GM12891 (cell line): ENCODE measurements at regions not wholly inside any gene's neighbourhood (a gene's known extent, or its start where the extent isn't known, plus 50 kb on each side); places are given as distances from the start of the nearest gene placed in this dataset.

ENCODE experiments used
- DNase-seq: peaks from one replicate; pipeline ENCODE4 v3.0.0; 2011; ENCODE audit warnings: low spot score; ENCODE audit not compliant: insufficient read length
- FAIRE-seq: peaks from 2 replicates; lab custom pipeline; 2011; peaks lifted over from hg19 to GRCh38; lab: Jason Lieb, UNC
- PAX5 ChIP-seq: IDR thresholded peaks from 2 replicates; pipeline ENCODE4 v1.6.1; 2011; ENCODE audit warnings: low read length, moderate library complexity, mild to moderate bottlenecking; ENCODE audit not compliant: insufficient read depth, severe bottlenecking
- POLR2A ChIP-seq: IDR thresholded peaks from 2 replicates; pipeline ENCODE4 v1.6.1; 2011; ENCODE audit warnings: low read depth, low read length, control low read depth
- POLR2AphosphoS5 ChIP-seq: IDR thresholded peaks from 2 replicates; pipeline ENCODE4 v1.6.1; 2011; ENCODE audit warnings: low read depth, low read length, control low read depth
- POU2F2 ChIP-seq: IDR thresholded peaks from 2 replicates; pipeline ENCODE4 v1.6.1; 2011; ENCODE audit warnings: low read depth, mild to moderate bottlenecking, control low read depth, low read length, moderate library complexity
- SPI1 ChIP-seq: IDR thresholded peaks from 2 replicates; pipeline ENCODE4 v1.6.1; 2011; ENCODE audit warnings: low read depth, low read length, control low read depth
- TAF1 ChIP-seq: IDR thresholded peaks from 2 replicates; pipeline ENCODE4 v1.6.1; 2011; ENCODE audit warnings: low read depth, low read length, control low read depth

- FAIRE-seq: no peak
- DNase-seq: no peak
- TF ChIP-seq SPI1 (no peak), POLR2AphosphoS5 (no peak), TAF1 (no peak), POU2F2 (no peak), POLR2A (no peak), PAX5 (no peak)
These were observed 64.5 kb upstream of the EPCAM start for GRCh38 chr2:47304654-47305053.

GRCh38 chr2:47303341-47304148 lies 65.6 kb upstream of the EPCAM start:
- no peak for TF ChIP-seq POLR2A
- TF ChIP-seq PAX5: no peak
- TF ChIP-seq TAF1: no peak
- TF ChIP-seq POLR2AphosphoS5: no peak
- no peak for TF ChIP-seq POU2F2
- no peak for TF ChIP-seq SPI1
- DNase-seq: no peak
- FAIRE-seq: no peak

DNA sequence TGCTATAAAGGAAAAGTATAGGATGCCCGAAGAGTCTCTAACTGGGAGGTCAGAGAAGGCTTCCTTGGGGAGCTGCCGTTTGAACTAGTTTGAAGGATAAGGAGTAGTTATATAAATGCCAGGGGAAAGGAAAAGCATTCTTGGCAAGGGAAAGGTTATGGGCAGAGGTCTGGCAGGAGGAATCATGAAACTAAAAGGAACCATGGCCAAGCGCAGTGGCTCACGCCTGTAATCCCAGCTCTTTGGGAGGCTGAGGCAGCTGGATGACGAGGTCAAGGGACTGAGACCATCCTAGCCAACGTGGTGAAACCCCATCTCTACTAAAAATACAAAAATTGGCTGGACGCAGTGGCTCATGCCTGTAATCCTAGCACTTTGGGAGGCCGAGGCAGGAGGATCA lies 66.8 kb upstream of the EPCAM start:
- TF ChIP-seq POLR2AphosphoS5 (no peak), POLR2A (no peak), TAF1 (no peak), PAX5 (no peak), POU2F2 (no peak), SPI1 (no peak)
- DNase-seq: no peak
- no peak for FAIRE-seq

GRCh38 chr2:47301731-47302130 lies 67.4 kb upstream of the EPCAM start:
- no peak for TF ChIP-seq POLR2A
- TF ChIP-seq PAX5: no peak
- FAIRE-seq (no peak), DNase-seq (no peak)

- no peak for FAIRE-seq
- no peak for DNase-seq
- TF ChIP-seq POU2F2: peak; percentile 43; the same call in 1 of the 2 replicates
- TF ChIP-seq TAF1: no peak
These were observed 67.9 kb upstream of the EPCAM start for GRCh38 chr2:47301277-47301618.

DNA sequence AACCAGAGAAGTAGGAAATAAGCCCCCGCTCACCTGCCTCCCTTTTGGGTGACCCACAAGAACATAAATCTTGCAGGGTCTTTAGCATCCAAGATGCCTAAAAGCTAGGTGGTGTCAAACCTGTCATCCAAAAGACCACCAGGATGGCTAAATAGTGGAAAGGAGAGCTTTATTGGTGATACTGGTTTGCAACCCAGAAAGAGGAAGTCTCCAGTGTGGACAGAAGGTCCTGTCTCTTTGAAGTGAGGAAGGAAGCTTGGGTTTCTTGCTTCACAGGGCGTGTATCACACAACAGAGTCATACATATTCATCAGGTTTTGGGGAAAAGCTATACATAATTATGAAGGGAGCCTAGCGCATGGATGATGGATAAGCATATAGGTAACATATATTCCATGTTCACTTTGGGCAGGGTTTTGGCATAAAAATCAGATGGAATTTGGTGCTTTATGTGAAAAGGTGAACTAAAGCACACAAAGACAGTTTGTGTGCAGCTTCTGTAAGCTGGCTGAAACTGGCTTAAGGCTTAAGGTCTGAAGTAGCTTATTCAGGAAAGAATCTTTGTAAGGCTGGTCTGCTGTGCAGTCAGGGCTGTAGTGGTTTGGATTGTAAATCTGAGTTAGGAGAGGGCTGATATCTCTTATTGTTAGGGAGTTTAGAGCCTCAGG lies 68.4 kb upstream of the EPCAM start:
- TF ChIP-seq PAX5 (no peak), POLR2AphosphoS5 (no peak), SPI1 (peak; percentile 98), POU2F2 (0 out of 2 replicates have a peak, but pooled peaks have one; percentile 30), POLR2A (no peak), TAF1 (no peak)
- DNase-seq: no peak
- FAIRE-seq: peak; percentile 78

DNA sequence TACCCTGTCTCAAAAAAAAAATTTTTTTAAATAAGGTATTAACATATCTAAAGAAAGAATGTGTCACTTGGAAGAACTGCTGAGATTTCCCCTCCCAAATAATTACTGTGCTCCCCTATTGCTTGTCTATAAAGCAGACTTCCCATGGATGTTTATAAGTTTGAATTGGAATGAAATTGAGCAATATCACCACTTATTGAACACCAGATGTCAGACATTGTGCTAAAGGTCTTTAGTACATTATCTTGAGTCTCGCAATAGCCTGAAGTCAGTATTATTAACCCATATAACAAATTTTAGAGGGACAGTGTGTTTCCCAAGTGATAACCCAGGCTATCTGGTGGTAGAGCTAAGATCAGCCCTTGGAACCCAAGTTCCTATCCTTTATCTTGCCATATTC lies 69.0 kb upstream of the EPCAM start:
- FAIRE-seq: peak; percentile 5
- DNase-seq: no peak

DNA sequence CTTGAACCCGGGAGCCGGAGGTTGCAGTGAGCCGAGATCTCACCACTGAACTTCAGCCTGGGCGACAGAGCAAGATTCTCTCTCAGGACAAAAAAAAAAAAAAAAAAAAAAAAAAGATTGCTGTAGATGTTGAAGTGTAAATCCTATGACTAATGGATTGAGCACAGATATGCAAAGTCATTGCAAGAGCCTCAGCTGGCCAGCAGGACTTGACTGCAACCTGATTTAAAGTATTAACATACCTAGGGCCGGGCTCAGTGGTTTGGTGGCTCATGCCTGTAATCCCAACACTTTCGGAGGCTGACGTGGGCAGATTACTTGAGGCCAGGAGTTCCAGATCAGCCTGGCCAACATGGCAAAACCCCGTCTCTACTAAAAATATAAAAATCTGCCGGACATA lies 69.6 kb upstream of the EPCAM start:
- FAIRE-seq: no peak
- TF ChIP-seq POU2F2 (no peak), PAX5 (no peak), TAF1 (no peak), POLR2A (no peak), POLR2AphosphoS5 (no peak), SPI1 (no peak)
- DNase-seq: no peak

More for the DNA sequence above, 69.0 kb upstream of the EPCAM start:
- no peak for TF ChIP-seq POLR2A
- no peak for TF ChIP-seq SPI1
- TF ChIP-seq POU2F2: no peak
- TF ChIP-seq POLR2AphosphoS5: no peak
- TF ChIP-seq PAX5: no peak
- no peak for TF ChIP-seq TAF1

DNA sequence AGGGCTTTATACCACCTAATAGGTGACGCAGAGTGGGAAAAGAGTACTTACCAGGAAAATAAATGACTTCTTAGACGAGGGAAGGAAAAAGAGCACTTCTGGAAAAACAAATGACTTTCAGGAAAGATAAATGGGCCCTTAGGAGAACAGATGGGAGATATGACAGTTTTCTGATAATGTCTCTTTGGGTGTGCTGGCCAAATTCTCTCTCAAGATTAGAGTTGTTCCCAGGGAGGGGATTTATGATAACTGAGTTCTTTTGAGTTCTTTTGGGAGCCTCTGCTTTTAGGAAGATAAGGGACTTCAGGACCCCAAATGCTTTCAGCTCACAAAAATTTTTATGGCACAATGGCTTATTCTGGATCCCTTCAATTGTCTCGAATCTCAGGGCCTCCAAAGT lies 70.3 kb upstream of the EPCAM start:
- no peak for FAIRE-seq
- TF ChIP-seq POU2F2: no peak
- no peak for DNase-seq

GRCh38 chr2:47297767-47298425 lies 71.2 kb upstream of the EPCAM start:
- DNase-seq: no peak
- TF ChIP-seq SPI1: no peak
- no peak for TF ChIP-seq TAF1
- no peak for TF ChIP-seq POLR2AphosphoS5
- no peak for TF ChIP-seq POU2F2
- no peak for TF ChIP-seq POLR2A
- no peak for TF ChIP-seq PAX5
- FAIRE-seq: no peak
